Spleen (tissue), 7 donors: ENCODE measurements at regions not wholly inside any gene's neighbourhood (a gene's known extent, or its start where the extent isn't known, plus 50 kb on each side); places are given as distances from the start of the nearest gene placed in this dataset.

Experiments
- POLR2AphosphoS5 ChIP-seq, 3 donors: sonication (generic); formaldehyde crosslinking; IDR thresholded peaks; one replicate each; pipeline ENCODE4 v1.5.1; 2017; ENCODE audit warnings: antibody characterized with exemption in 3 of 3
- TF ChIP-seq, protein P1 (sequence below), 11 experiments: fragments of 200-600 bp in 7 of 11; fragments of 450-650 bp in 4 of 11; sonication (generic) in 4 of 11; IDR thresholded peaks in 8 of 11; conservative IDR thresholded peaks in 3 of 11; 1 replicate in 7 of 11; 2 replicates in 4 of 11; pipeline versions ENCODE4 v1.4.0 to v1.8.0; 2016 to 2021; ENCODE audit warnings: antibody characterized with exemption in 11 of 11, inconsistent platforms in 4 of 11, mild to moderate bottlenecking in 1 of 11
- donor health status: DM: no; HTN: no; CAD: no; lungs with moderate emphysema.
- donor health status: DM: no; HTN: no; CAD: no.
- donor health status: DM: no; HTN: no; CAD: no.

DNA sequence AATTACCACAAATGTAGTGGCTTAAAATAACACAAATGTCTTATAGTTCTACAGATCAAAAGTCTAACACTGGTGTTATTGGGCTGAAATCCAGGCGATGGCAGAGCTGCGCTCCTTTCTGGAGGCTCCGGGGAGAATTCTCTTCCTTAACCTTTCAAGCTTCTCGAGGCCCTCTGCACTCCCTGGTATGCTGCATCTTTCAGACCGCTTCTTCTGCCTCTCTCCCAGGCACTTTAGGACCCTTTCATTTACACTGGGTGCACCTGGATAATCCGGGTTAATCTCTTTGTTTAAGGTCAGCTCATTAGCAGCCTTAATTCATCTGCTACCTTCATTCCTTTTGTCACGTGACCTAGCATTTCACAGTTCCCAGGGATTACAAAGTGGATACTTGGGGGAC is 211.3 kb upstream of the RFC3 start:
- TF ChIP-seq, protein P1, sequence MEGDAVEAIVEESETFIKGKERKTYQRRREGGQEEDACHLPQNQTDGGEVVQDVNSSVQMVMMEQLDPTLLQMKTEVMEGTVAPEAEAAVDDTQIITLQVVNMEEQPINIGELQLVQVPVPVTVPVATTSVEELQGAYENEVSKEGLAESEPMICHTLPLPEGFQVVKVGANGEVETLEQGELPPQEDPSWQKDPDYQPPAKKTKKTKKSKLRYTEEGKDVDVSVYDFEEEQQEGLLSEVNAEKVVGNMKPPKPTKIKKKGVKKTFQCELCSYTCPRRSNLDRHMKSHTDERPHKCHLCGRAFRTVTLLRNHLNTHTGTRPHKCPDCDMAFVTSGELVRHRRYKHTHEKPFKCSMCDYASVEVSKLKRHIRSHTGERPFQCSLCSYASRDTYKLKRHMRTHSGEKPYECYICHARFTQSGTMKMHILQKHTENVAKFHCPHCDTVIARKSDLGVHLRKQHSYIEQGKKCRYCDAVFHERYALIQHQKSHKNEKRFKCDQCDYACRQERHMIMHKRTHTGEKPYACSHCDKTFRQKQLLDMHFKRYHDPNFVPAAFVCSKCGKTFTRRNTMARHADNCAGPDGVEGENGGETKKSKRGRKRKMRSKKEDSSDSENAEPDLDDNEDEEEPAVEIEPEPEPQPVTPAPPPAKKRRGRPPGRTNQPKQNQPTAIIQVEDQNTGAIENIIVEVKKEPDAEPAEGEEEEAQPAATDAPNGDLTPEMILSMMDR (IDR thresholded peaks at IDR 0.05 in 8 of 11, conservative IDR thresholded peaks at IDR 0.05 in 3 of 11): no peak
- TF ChIP-seq POLR2AphosphoS5 (IDR thresholded peaks at IDR 0.05): no peak
